Stimulated activated CD8-positive, alpha-beta memory T cell treated with anti-CD3 and anti-CD28 coated beads, Interleukin-4, amount 100 ng/mL, for 48 hours (primary cell): ENCODE measurements at regions not wholly inside any gene's neighbourhood (a gene's known extent, or its start where the extent isn't known, plus 50 kb on each side); places are given as distances from the start of the nearest gene placed in this dataset.
"Not testable (repeated sequence)": the region's sequence is repeated elsewhere in the genome, so short reads cannot be mapped to it uniquely, and the experiment has no call there.

Experiments used
- DNase-seq: peaks from one replicate; pipeline ENCODE4 v3.0.0-alpha.2; 2020

- no peak for DNase-seq
Measured at GRCh38 chr10:28897617-28898464, 220.5 kb downstream of the BAMBI start.

GRCh38 chr10:28902215-28902614 lies 224.9 kb downstream of the BAMBI start:
- DNase-seq, result no peak

DNA sequence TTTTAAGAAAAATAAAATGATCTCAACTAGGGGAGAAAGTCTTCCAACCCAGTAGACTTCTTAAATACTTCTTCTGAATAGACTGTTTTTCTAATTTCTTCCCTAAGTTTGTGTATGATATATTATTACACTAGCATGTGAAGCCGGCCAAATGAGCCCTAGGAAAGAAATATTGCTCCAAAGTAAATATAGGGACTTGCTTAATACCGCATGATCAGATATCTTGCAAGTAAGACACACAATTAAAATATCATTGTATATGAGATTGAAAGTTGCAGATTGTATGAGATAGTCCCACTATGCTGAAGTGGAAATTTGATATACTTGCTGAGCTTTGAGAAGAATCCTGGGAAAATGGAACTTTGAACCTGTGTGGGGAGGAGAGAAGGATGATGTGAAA lies 225.7 kb downstream of the BAMBI start:
- no peak for DNase-seq

DNA sequence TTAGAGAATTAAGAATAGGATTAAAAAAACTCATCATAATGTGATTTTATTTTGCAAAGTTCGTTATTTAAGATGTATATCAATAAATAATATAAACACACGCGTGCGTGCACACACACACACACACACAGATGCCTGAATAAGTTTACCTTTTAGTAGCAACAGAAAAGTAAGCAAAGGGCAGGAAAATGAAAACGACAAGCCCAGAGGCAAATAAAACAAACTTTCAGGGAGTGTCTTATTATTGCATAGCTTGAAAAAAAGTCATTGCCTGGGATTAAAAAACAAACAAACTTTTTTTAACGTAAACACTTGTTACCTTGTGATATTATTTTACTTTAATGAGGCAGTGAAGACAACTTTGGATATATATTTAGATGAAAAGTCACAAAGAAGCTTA lies 226.4 kb downstream of the BAMBI start:
- no peak for DNase-seq

- DNase-seq, result no peak
Measured at GRCh38 chr10:28905371-28905770, 228.1 kb downstream of the BAMBI start.

GRCh38 chr10:28906011-28906411 lies 228.7 kb downstream of the BAMBI start:
- DNase-seq, result no peak

GRCh38 chr10:28906415-28906814 lies 229.1 kb downstream of the BAMBI start:
- no peak for DNase-seq

- DNase-seq, result no peak
Measured at GRCh38 chr10:28906934-28907333, 229.6 kb downstream of the BAMBI start.

GRCh38 chr10:28909875-28910274 lies 232.6 kb downstream of the BAMBI start:
- DNase-seq, result no peak

DNA sequence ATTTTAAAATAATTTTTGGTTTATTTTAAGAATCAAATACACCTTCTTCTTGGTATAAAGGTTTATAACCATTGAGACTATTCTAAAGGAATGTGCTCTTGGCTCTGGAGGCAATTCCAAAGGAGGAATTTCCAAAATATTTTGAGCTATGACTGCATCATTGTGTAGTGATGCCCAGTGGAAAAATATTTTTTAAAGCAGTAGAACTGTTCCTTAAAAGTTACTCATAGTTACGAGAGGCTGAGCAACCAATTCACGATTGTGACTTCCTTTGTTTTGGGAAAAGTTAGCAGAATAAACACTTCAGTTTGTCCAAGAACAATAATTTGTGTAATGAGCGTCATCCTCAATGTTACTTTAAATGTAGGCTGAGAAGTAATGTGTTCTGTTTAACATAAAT lies 233.6 kb downstream of the BAMBI start:
- no peak for DNase-seq

DNA sequence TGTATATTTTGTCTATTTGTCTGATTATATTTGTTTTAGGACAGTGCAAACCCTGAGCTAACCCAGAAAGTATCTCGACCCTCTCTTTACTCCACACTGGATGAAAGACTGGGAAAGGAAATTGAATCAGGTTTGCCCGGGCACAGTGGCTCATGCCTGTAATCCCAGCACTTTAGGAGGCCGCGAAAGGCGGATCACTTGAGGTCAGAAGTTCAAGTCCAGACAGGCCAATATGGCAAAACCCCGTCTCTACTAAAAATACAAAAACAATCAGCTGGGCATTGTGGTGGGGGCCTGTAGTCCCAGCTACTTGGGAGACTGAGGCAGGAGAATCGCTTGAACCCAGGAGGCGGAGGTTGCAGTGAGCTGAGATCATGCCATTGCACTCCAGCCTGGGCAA lies 234.2 kb downstream of the BAMBI start:
- not testable (repeated sequence) for DNase-seq

DNA sequence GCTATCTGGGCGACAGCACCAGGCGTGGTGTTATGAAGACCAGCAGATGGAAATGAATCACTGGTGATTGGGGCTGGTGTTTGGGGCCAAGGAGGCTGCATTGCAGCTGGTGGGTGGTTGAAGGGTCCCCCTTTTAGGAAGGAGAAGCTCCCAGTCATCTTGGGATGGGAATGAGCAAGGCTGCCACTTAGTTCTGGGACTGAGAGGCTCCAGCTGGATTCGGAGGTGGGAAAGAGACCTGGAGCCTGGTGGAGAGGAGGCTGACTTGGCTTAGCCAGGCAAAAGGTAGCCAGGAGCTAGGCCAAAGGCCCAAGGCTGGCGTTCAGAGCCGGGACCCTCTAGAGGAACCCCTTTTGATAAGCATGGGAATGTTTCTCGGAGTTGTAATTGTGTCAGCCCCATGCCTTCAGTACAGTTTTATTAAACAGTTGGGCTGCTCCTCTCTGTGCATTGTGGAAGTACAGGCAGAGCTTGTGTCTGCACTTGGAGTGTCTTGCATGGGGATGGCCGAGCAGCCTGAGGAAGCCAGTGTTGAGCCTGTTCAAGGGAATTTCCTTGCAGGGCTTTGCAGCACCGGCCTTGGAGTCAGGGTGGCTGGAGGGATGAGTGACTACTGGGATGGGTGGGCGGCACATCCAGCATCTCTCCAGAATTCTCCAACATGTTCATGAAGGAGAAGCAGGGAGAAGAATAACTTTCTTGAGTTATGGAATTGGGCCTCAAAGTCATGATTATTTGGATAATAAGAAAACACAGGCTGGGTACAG lies 234.9 kb downstream of the BAMBI start:
- no peak for DNase-seq

DNA sequence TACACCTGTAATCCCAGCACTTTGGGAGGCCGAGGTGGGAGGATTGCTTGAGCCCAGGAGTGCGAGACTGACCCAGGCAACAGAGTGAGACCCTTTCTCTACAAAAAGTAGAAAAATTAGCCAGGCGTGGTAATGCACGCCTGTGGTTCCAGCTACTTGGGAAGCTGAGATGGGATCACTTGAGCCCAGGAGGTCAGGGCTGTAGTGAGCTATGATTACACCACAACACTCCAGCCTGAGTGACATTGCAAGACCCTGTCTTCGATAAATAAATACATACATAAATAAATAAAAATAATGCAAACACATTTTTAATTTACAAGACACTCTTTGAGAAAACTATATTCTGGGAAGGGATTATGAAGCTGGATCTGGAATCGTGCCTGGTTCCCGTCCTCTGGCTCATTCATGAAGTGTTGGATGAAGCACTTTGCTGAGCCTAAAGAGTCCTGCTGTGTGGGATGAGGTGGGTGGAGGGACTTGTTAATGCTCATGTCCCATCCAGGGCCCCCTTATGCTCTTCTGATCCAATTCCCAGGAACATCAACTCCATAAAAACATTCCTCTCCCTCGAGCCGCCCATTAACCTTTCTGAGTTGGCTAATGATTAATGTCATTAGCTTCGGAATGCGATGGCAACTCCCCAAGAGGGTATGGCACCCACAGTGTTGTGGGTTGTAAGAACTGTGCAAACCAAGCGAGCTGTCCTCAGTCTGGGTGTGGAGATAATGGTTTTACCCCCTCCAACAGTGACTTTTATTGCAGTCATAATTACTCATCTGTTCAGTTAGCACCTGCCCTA lies 236.3 kb downstream of the BAMBI start:
- DNase-seq, result no peak

DNA sequence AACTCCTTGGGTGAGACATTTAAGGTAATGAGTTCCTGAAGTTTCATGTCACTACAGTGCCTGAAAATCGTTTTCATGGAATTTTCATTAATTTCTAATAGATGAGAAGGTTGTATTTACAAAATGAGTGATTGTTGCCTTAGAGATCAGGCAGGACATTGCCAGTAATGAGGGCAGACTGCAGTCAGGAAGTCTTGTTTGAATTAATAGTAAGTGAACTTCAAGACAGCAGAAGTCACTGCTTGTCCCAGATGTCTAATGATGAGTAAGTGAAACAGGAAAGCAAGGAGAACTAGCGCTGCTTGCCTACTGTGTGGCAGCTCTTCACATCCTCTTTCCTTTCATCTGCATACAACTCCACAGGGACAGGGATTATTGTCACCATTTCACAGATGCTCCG lies 237.4 kb downstream of the BAMBI start:
- DNase-seq, result no peak

DNA sequence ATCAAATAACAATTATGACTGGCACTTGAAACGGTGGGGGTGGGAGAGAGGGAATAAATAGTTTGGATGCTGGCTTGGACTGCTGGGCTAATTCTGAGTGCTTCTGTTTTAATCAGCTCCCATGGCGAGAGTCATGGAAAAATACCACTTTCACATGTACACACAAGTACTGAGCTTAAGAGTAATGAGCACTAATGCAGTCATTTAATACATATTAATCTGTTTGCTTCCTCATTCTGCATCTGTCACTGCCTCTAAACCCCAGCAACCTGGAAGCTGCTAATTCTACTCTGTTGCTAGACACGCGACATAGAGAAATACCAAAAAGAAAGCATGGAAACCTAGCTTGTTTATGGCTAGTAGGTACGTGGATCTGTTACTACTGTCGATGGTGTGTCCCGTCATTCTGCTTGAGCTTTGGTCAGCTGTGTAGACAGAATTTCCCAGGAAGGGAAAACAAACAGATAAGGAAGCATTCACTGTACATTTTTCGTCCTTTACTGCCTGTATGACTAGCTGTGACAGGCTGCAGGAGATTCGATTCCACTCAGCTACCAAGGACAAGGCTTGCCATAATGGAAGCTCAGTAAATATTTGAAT lies 238.8 kb downstream of the BAMBI start:
- DNase-seq, result no peak

DNA sequence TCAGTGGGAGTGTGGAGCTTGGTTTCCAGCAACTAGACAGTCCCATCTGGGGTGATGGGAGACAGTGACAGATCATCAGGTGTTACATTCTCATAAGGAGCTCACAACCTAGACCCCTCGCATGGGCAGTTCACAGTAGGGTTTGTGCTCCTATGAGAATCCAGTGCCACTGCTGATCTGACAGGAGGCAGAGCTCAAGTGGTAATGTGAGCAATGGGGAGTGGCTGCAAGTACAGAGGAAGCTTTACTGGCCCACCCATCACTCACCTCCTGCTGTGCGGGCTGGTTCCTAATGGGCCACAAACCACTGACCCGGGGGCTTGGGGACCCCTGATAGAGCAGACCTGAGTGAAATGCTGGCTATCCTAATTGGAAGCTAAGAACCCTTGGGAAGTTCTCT lies 242.8 kb downstream of the BAMBI start:
- DNase-seq, result no peak

DNA sequence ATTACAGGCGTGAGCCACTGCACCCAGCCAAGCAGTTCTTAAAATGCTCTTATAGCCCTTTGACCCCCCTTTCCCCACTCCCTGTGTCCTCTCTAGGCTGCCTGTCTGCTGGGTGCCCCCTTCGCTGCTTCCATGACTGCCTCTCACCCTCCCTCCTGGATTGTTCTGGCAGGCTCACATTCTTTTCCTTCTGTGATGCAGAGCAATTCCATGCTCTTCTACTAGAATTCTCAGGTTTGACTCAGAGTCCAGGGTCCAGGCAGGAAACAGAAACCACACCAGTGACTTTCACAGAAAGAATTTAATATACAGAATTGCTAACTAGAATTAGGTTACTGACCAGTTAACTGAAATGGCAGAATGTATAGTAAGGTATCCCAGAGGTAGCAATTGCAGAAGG lies 244.8 kb downstream of the BAMBI start:
- DNase-seq, result no peak

GRCh38 chr10:28922861-28923260 lies 245.5 kb downstream of the BAMBI start:
- no peak for DNase-seq

DNA sequence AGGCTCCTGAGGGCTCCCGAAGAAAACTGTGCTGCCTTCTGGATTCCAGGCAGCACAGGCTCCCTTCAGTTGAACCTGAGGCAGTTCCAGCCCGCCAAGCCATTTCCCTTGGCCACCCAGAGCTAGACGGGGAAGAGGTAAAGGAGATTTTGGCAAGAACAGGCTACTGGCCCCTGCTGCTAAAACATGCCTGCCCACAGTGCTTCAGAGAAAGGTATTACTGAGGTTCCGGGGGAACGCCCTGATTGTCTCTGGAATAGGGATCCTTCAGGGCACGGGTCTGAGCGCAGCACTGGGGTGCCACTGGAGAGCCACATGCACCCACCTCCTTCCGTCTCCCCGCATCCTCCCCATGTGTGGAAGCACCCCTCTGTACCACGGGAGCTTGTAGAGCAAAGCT lies 247.4 kb downstream of the BAMBI start:
- no peak for DNase-seq

GRCh38 chr10:28925121-28925663 lies 247.9 kb downstream of the BAMBI start:
- DNase-seq, result no peak

GRCh38 chr10:28926932-28927331 lies 249.6 kb downstream of the BAMBI start:
- DNase-seq, result no peak

- DNase-seq, result no peak
Measured at GRCh38 chr10:28928484-28928883, 251.2 kb downstream of the BAMBI start.

DNA sequence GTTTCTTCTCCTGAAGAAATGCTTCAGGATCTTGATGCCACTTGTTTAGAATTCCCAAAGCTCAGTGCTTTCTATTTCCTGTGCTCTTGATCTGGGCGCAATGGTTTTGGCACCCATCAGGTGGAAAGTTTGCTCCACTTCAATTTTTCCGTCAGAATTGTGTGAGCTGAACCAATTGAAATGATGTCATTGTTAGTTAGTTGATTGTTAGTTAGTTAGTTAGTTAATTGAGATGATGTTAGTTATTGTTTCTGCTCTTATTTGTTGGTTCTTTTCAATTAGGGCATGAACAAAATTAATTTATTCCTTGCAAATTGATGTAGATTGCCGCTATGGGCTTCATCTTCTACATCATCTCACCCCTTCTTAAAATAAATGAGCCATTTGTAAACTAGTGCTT lies 252.6 kb downstream of the BAMBI start:
- no peak for DNase-seq
